HG03103 (cell line): ENCODE measurements at regions not wholly inside any gene's neighbourhood (a gene's known extent, or its start where the extent isn't known, plus 50 kb on each side); places are given as distances from the start of the nearest gene placed in this dataset.

Experiments used
- ATAC-seq: cut with Tn5 transposase; IDR thresholded peaks from one replicate; pipeline ENCODE4 v1.9.1; 2021; ENCODE audit warnings: low read depth; ENCODE audit not compliant: unreplicated experiment

GRCh38 chr11:92845390-92845789 lies 124.1 kb upstream of the MTNR1B start:
- ATAC-seq = no peak

- ATAC-seq = no peak
Measured at GRCh38 chr11:92845805-92846204, 123.6 kb upstream of the MTNR1B start.

- ATAC-seq = no peak
Measured at GRCh38 chr11:92846491-92847125, 122.8 kb upstream of the MTNR1B start.

- ATAC-seq = no peak
Measured at GRCh38 chr11:92848578-92848977, 120.9 kb upstream of the MTNR1B start.

- no peak for ATAC-seq
Measured at GRCh38 chr11:92850296-92850826, 119.1 kb upstream of the MTNR1B start.

DNA sequence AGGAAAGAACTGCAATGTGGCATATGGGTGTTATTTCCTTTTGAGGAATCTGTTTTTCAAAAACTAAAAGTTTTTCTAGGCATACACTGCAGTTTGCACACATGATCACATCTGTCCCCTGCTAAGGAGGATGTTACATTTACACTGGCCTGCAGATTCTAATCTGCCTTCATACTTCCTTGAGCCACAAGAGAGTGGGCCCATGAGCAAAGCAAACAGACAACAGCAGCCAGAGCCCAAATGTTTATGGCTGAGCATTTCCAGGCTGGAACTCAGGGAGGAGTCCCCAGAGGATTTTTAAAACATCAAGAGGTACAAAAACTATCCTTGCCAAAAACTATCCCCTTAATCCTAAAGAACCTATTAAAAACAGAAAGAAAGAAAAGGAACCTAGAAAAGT lies 117.2 kb upstream of the MTNR1B start:
- no peak for ATAC-seq

DNA sequence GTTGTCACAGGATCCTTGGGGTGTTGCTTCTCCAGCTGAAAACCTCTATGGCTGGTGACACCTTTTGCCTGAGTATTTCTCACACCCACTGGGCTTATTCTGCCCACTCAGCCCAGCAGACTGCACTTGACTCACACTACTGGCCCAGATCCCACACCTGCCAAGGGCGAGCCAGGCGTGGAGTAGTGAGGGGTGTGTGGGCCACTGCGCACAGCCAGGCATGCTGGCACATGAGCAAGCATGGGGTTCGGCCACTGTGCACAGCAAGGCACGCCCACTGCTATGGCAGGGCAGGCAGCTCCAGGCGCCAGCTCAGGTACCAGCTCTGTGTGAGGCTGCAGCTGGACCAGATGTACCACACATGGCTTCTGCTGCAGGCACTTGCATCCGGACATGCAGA lies 116.5 kb upstream of the MTNR1B start:
- ATAC-seq = no peak

DNA sequence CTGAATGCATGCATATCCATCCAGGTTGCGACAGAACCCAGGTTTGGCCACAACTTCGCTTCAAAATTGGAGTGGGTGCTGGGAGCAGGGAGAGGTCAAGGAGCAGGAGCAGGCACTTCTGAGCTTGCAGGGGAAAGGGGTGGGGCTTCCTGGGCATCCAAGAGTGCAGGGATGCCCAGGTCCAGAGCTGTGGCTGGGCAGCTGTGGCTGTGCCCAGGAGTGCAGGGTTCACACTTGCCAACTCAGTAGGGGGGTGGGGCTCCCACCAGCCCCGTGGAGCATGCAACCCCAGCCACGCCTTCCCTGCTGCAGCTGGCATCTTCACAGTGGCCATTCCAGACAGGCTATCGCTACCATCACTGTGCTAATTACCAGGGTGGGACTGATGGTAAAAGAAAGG lies 115.3 kb upstream of the MTNR1B start:
- ATAC-seq = no peak

DNA sequence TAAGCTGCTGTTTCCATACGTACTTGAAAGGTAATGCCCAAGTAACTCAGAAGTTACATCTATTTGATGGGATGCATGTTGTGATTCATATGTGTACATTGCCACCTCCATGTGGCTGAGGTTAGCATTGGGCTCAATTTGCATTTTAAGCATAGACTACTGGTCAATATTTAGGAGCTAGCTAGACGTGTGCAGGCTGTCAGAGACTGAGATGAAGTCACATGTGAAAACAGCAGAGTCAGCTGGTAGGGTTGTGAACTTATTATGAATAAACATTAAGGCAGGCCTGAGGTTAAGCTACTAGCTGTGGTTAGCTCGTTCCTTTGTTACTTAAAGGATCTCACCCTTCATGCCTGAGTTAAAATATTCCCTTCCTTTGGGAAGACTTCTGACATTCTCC lies 114.5 kb upstream of the MTNR1B start:
- no peak for ATAC-seq

DNA sequence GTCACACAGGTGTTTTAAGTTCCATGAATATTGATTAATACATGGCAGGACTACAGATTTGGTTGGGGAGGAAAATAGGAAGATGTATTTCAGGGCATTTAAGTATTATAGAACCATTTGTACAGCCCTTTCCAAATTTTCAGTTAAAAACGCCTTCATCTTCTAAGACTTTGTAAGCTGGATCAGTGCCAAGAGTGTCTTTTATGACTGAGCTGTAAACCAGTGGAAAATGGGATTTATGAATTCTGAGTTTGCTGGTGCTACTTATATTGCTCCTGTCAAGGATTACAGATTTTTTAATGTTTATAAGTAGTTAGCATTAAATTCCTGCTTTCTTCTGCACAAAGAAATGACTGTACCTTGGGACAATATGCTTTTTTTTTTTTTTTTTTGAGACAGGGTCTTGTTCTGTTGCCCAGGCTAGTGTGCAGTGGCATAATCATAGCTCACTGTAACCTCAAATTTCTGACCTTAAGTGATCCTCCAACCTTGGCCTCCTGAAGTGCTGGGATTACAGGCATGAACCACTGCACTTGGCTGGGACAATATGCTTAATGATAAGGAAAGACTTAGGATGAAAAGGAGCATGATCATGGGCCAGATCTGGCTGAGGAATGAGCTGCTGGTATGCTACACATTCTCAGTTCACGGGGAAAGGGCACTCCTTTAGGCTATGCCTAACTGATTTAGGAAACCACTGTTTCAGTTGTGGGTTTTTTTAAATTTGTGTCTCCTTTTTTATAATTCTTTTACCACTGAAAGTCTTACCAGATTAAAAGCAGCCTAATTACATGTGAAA lies 113.6 kb upstream of the MTNR1B start:
- ATAC-seq = no peak

- ATAC-seq = no peak
Measured at GRCh38 chr11:92857407-92857806, 112.0 kb upstream of the MTNR1B start.

GRCh38 chr11:92859156-92859690 lies 110.2 kb upstream of the MTNR1B start:
- no peak for ATAC-seq

- ATAC-seq = no peak
Measured at GRCh38 chr11:92861634-92862033, 107.8 kb upstream of the MTNR1B start.

- no peak for ATAC-seq
Measured at GRCh38 chr11:92865352-92865751, 104.1 kb upstream of the MTNR1B start.

DNA sequence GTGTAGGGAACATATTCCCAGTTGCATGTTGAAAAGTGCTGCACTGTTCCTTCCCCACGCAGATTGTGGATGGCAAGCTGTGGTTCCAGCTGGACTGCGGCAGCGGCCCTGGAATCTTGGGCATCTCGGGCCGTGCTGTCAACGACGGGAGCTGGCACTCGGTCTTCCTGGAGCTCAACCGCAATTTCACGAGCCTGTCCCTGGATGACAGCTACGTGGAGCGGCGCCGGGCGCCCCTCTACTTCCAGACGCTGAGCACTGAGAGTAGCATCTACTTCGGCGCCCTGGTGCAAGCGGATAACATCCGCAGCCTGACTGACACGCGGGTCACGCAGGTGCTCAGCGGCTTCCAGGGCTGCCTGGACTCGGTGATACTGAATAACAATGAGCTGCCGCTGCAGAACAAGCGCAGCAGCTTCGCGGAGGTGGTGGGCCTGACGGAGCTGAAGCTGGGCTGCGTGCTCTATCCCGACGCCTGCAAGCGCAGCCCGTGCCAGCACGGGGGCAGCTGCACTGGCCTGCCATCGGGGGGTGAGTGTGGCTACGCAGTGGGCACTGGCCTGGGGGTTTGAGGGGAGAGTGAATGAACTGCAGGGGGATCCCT lies 102.7 kb upstream of the MTNR1B start:
- ATAC-seq = no peak

DNA sequence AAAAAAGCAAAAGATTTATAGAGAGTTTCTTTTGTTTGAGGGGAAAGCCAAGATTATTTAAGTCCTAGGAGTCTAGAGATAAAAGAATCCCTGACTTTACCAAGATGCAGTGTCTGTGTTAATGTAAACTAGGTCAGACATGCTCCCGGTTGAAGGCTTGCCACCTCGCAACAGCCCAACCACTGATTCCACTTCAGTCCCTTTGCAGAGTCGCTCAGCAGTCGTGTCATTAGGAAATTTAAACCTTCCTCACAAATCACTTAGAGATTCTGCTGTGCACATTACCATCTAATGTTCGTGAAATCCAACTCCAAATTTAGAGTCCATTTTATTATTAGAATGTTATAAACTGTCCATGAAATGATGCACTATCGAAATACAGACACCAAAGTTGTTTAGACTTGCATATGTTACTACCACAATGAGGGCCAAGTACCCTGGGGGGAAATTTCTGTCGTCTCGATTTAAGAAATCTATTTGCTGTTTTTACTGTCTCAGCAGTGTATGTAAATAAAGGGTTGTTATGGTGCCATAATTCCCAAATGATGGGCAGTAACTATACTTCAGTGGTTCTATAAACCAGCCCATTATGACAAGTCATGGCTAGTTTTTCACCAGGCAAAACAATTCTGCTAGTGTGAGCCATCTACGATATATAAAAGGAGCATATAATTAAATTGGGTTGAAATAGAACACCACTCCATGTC lies 101.4 kb upstream of the MTNR1B start:
- ATAC-seq = no peak

DNA sequence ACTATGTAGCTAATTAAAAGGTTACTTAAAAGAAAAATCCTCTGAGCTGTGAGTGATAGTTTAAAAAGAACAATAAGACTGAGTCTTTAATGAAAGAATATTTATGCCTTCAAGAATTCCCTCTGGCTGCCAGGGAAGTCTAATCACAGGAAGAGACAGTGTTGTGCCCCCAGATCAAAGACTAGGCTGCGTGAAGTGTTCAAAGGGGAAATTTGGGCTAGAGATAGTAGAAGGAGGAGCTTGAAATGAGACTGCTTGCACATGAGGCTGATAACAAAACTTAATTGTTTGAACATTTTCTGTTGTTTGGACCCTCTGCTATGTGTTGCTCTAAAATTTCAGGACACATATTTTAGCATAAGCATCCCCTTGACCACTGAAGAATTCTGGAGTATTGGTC lies 99.7 kb upstream of the MTNR1B start:
- ATAC-seq = no peak

DNA sequence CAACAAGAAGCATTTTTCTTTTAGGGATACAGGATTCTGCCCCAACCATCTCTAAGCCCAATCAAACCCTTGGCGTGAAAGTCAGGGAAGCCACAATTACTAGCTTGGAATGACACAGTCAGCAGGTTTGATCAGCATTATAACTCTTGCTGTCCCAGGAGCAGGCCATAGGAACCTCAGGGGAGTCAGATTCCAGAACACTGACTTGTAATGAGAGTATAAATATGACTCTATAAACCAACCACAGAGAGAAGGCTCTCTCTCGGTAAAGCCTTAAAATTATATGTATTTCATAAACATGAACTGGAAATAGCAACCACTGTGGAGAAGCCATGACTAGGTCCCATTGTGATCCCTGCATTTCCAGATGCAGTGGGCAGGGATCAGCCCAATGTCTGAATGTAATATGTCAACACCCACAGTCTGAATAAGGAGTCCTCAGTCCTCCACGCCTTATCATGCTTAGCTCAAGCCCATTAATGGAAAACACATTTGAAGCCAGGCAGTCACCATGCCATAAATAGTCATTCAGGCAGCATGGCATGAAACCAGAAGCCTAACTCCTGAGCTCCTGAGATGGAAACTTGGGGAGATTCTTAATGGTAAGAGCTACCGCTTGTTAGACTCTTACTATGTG lies 99.1 kb upstream of the MTNR1B start:
- no peak for ATAC-seq

GRCh38 chr11:92873551-92873950 lies 95.9 kb upstream of the MTNR1B start:
- ATAC-seq = no peak

DNA sequence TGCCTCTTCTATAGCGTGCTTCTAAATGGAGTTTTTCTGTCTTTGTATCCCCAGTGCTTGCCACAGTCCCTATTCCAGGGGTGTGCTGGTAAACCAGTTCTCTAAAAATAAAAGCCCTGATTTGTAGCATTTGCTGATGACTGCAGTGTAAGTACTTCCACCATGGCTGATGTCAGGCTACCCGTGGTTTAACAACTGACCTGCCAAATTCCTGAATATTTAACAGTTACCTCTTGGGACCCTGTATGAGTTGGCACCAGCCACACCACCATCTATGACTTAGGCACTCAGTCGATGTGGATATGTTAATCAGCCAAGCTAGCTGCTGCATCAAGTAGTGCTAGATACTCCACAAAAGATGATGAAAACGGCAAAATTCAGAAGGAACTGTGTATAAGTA lies 94.0 kb upstream of the MTNR1B start:
- ATAC-seq = no peak
